ENCODE measurements at regions not wholly inside any gene's neighbourhood (a gene's known extent, or its start where the extent isn't known, plus 50 kb on each side); places are given as distances from the start of the nearest gene placed in this dataset.

GRCh38 chr1:199292896-199293295 is 654.1 kb downstream of the PTPRC start:
- DNase-seq: no peak

DNA sequence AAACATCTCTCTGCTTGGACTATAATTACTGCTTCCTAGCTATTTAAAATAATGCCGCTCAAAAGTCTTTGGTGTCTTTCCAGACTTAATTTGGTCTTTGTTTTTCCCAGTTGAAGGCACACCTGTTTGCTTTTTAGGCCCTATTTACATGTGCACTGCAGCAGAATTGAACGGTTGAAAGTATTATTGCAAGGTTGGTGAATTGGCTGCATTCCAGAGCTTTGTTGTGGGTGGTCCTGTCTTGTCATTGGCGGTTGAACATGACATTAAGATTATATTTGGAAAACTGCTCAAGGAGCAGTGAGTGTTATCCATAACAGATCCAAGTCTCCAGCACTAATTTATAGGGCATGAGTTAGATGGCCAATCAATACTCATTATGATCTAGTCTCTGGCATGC is 656.3 kb downstream of the PTPRC start:
- no peak for DNase-seq

DNA sequence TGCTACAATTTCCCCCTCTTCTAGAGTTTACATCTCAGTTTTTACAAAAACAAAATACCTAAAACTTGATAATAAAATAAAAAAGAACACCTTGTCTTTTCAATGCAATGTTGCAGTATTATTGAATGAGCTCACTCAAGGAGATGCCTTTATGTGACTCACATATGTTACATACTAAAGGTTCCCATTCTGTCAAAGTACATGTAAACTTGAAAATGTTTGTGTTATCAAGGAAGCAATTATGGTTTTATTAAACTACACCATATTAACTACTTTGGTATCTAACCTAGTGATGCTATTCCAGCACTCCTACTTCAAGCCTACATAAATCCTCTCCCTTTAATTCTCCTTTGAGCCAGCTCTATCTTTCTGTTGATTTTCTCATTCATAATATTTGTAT is 658.3 kb downstream of the PTPRC start:
- DNase-seq: no peak

DNA sequence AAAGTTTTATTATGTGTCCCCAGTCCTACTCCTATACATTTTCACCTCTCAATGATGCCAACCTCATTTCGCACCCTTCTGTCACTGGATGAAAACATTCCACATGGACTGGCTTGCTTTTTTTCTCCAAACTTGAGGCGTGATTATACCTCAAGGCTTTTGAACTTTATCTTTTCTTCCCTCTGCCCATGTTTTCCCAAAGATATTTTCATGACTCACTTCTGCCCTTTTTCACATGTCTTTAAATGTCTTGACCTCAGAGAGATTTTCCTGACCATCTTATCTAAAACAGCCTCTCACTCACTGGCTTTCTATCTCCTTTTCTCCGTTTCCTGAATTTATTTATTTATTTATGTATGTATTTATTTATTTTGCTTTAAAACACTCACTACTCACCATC is 659.0 kb downstream of the PTPRC start:
- DNase-seq: no peak

DNA sequence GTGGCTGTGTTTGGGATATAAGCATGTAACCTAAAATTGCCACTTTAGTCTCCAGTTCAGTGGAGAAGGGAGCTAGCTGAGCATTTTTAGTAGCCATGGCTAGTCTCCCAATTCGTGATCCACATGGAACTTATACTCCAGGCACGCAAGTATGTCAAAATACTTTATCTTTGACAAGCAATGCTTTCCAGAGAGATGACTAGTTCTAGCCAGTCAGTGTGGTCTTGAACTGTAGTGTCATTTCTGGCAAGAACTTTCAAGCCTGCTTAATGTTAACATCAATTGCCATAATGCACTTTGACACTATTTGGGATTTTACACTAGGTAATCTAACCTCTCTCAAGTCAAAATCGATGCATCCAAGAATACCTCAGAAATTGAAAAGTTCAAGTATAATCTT is 660.0 kb downstream of the PTPRC start:
- no peak for DNase-seq

DNA sequence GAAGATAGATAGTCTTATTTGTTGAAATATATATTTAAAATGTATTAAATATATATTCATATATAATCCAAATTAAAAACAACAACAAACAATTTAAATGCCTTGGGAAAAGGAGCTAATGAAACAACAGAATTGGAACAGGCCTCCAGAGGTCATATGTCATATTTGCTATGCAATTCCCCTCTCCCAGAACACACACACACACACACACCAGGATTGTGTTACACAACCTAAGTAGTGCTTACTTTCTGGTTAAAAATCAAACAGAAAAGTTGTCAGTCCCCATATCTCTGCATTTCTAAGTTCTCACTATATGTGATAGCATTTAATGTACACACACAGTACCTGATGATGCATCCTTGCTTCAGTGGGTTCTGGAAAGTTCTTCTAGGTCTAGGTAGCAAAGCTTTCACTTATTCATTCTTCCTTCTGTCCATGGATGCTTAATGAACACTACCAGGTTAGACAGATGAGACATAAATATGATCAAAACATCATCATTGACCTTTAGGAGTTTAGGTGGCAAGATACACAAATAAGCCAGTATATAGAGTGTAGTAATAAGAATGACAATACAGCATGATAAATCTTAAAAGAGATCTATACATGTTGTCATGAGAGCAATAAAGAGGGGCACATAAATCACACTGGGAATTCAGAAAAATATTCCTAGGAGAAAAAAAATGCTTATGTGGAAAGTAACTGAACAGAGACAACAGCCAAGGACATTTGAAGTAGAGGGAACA is 662.8 kb downstream of the PTPRC start:
- no peak for DNase-seq

- DNase-seq: no peak
Observed at GRCh38 chr1:199302554-199302953, 663.7 kb downstream of the PTPRC start.

DNA sequence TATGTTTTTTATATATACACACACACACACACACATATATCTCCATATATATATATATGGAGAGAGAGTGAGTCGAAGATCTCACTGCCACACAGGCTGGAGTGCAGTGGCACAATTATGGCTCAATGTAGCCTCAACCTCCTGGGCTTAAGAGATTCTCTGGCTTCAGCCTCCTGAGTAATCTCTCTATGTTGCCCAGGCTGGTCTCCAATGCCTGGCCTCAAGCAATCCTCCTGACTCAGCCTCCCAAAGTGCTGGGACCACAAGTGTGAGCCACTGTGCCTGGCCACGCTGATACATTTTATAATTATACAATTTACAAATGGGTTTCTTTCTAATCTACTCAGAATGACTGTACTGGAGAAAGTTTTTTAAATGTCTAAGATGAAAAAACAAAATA is 664.2 kb downstream of the PTPRC start:
- DNase-seq: no peak

DNA sequence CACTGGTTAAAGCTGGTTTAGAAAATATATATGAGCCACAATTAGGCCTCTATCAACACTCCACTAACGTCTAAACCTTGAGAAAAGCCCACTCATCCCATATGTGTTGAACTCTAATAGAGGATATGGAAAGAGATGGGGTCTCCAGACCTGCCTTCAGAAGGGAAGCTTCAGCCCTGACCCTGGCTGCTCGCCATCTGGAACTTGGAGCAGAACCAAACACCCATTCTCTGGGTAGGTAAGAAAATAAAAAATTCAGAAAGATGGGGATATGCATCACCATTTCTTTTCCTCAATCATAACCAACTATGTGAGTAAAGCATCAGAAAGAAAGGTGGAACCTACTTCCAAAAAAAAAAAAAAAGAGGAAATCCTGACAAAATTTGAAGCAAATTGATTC is 666.2 kb downstream of the PTPRC start:
- no peak for DNase-seq

DNA sequence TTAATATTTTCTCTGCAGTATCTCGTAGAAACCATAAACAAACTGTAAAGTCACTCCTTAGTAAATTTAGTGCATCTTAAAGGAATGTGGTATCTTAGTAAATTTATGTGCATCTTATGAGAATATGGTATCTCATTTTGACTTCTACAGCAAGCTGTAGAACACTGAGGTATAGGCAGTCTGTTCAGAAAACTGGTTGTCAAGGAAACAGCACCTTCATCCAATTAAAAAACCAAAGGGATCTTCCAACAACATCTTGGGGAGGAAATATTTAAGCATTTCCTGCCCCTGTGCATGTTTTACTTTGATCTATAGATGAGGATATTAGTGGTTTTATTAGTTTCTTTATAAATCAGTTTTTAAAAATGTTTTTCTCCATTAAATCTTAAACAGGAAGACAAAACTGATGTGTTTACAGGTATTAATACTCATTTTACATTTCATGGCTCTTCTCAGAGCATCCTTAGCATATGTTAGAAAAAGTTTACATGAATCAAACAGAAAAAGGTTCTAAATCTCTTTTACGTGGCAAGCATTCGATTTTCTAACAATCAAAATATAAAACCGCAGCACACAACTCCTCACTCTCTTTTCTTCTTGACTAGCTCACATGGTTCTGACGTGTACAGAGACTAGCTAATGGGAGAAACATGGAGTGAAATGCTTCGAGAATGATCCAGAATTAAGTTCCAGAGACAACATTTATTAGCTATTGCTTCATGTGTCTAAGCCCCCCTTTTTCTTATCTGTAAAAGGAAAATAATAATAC is 668.8 kb downstream of the PTPRC start:
- DNase-seq: no peak

- no peak for DNase-seq
Observed at GRCh38 chr1:199308349-199308846, 669.6 kb downstream of the PTPRC start.

- no peak for DNase-seq
Observed at GRCh38 chr1:199310708-199311107, 671.9 kb downstream of the PTPRC start.

GRCh38 chr1:199311478-199312262 is 672.8 kb downstream of the PTPRC start:
- no peak for DNase-seq

- DNase-seq: no peak
Observed at GRCh38 chr1:199312626-199313025, 673.8 kb downstream of the PTPRC start.

- no peak for DNase-seq
Observed at GRCh38 chr1:199313444-199313843, 674.6 kb downstream of the PTPRC start.

DNA sequence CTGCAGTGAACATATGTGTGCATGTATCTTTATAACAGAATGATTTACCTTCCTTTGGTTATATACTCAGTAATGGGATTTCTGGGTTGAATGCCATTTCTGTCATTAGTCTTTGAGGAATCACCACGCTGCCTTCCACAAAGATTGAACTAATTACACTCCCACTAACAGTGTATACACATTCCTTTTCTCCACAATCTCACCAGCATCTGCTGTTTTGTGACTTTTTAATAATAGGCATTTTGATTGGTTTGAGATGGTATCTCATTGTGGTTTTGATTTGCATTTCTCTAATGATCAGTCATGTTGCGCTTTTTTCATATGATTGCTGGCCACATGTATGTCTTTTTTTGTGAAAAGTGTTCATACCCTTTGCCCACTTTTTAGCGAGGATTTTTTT is 680.5 kb downstream of the PTPRC start:
- no peak for DNase-seq

GRCh38 chr1:199322278-199322677 is 683.4 kb downstream of the PTPRC start:
- DNase-seq: no peak

DNA sequence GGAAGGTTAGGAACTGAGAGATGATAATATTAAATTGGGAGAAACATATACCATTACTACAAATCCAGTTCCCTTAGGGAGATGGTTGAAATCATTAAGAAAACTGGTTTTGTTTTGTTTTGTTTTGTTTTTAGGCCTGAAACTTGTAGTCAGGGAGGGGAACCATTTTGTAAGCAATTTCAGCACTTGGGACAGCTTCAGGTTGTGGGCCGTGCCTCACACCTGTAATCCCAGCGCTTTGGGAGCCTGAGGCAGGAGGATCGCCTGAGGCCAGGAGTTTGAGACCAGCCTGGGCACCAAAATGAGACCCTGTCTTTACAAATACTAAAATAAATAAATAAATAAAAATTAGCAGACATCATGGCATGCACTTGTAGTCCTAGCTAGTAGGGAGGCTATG is 694.3 kb upstream of the NR5A2 start:
- DNase-seq: no peak

- DNase-seq: no peak
Observed at GRCh38 chr1:199335496-199335895, 692.0 kb upstream of the NR5A2 start.

DNA sequence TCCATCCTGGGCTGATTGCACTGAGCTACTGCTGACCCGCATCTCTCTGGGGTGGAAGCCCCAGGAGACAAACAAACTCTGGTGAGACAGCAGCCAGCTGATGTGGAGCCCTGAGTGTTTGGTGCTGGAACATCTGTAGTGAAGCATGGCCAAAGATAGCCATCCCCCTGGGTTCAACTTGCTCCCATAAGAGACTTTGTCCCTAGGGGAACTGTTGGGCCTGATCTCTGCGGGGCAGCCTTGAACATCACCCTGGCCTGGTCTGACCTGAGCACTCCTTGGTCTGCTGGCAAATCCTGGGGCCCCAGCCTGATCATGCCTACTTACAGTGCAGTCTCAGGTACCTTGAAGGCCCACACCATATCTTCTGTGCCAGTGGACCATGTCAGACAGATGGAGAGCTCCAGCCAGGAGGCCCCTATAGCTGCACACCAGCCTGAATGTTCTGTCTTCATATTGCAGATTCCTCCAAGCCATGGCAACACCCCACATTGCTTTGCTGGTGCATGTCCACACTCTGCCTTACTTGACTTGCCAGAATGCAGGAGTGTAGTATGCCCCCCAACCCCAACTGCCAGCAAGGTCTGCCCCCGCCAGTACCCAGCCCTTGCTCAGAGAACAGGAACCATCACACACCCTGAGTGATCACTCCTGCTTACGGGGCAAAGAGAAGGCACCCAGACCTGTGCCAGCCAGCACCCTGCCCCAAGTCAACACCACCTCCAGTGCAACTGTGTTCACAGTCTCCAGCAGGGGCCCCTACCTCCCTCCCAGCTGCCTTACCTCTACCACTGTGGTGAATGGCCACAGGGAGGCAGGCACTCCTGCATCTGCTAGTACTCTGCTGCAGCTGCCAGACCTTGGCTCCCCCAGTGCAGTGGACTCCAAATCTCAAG is 690.5 kb upstream of the NR5A2 start:
- no peak for DNase-seq

DNA sequence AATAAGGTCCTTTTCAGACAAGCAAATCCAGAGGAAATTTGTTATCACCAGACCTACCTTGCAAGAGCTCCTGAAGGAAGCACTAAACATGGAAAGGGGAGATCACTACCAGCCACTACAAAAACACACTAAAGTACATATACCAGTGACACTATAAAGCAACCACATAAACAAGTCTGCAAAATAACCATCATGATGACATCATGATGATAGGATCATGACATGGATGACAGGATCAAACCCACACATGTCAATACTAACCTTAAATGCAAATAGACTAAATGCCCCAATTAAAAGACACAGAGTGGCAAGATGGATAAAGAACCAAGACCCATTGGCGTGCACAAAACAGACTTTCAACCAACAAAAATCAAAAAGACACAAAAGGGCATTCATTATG is 688.8 kb upstream of the NR5A2 start:
- no peak for DNase-seq

GRCh38 chr1:199352351-199352750 is 675.2 kb upstream of the NR5A2 start:
- no peak for DNase-seq

Data from central memory CD4-positive, alpha-beta T cell (primary cell).